GM12891 (cell line): ENCODE measurements at regions not wholly inside any gene's neighbourhood (a gene's known extent, or its start where the extent isn't known, plus 50 kb on each side); places are given as distances from the start of the nearest gene placed in this dataset.
A peak's percentile ranks its signal among the peaks of the same experiment; 100 is the strongest.

Source experiments
- DNase-seq: peaks from one replicate; pipeline ENCODE4 v3.0.0; 2011; ENCODE audit warnings: low spot score; ENCODE audit not compliant: insufficient read length
- FAIRE-seq: peaks from 2 replicates; lab custom pipeline; 2011; peaks lifted over from hg19 to GRCh38; lab: Jason Lieb, UNC
- PAX5 ChIP-seq: IDR thresholded peaks from 2 replicates; pipeline ENCODE4 v1.6.1; 2011; ENCODE audit warnings: low read length, moderate library complexity, mild to moderate bottlenecking; ENCODE audit not compliant: insufficient read depth, severe bottlenecking
- POLR2A ChIP-seq: IDR thresholded peaks from 2 replicates; pipeline ENCODE4 v1.6.1; 2011; ENCODE audit warnings: low read depth, low read length, control low read depth
- POLR2AphosphoS5 ChIP-seq: IDR thresholded peaks from 2 replicates; pipeline ENCODE4 v1.6.1; 2011; ENCODE audit warnings: low read depth, low read length, control low read depth
- POU2F2 ChIP-seq: IDR thresholded peaks from 2 replicates; pipeline ENCODE4 v1.6.1; 2011; ENCODE audit warnings: low read depth, mild to moderate bottlenecking, control low read depth, low read length, moderate library complexity
- SPI1 ChIP-seq: IDR thresholded peaks from 2 replicates; pipeline ENCODE4 v1.6.1; 2011; ENCODE audit warnings: low read depth, low read length, control low read depth
- TAF1 ChIP-seq: IDR thresholded peaks from 2 replicates; pipeline ENCODE4 v1.6.1; 2011; ENCODE audit warnings: low read depth, low read length, control low read depth

GRCh38 chr16:52050418-52050817 is 496.5 kb downstream of the TOX3 start:
- FAIRE-seq: no peak
- no peak for TF ChIP-seq POU2F2
- no peak for TF ChIP-seq TAF1
- no peak for TF ChIP-seq POLR2AphosphoS5
- TF ChIP-seq POLR2A: no peak
- no peak for TF ChIP-seq PAX5
- TF ChIP-seq SPI1: no peak
- DNase-seq: no peak

GRCh38 chr16:52035436-52035835 is 511.5 kb downstream of the TOX3 start:
- FAIRE-seq (no peak), DNase-seq (no peak)
- TF ChIP-seq TAF1 (no peak), POLR2A (no peak), SPI1 (no peak), PAX5 (no peak), POLR2AphosphoS5 (no peak), POU2F2 (no peak)

- TF ChIP-seq POU2F2 (no peak), POLR2AphosphoS5 (no peak), TAF1 (no peak), PAX5 (no peak), SPI1 (peak; percentile 51; the same call in 1 of the 2 replicates)
- DNase-seq (no peak), FAIRE-seq (no peak)
Observed at GRCh38 chr16:52034830-52035229, 512.1 kb downstream of the TOX3 start.

DNA sequence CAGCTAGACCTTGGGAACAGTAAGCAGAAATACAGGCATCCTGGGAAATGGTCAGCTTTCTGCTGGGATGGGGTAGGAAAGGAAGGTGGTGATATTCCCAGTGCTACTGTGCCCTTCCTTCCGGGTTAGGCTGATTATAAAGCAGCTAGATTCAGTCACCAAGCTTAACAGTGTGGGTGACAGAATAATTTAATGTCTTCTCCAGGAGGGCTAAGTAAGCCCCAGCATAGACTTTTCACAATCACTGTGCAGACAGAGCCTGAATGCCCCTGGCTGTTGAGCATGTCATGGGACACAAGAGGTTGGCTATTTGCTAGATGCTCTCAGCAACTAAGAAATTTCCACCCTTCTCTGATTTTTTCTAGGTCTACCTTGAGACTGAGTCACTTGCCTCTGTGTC is 513.0 kb downstream of the TOX3 start:
- DNase-seq (no peak), FAIRE-seq (no peak)
- no peak for TF ChIP-seq POLR2AphosphoS5
- TF ChIP-seq PAX5: no peak
- no peak for TF ChIP-seq SPI1
- no peak for TF ChIP-seq POLR2A
- no peak for TF ChIP-seq TAF1
- no peak for TF ChIP-seq POU2F2

- no peak for FAIRE-seq
- TF ChIP-seq TAF1 (no peak), POLR2AphosphoS5 (no peak), PAX5 (no peak), POU2F2 (no peak), POLR2A (no peak), SPI1 (no peak)
- DNase-seq: no peak
Observed at GRCh38 chr16:52022980-52023379, 524.0 kb downstream of the TOX3 start.

GRCh38 chr16:52022177-52022576 is 524.8 kb downstream of the TOX3 start:
- no peak for TF ChIP-seq POLR2A
- no peak for TF ChIP-seq SPI1
- TF ChIP-seq TAF1: no peak
- TF ChIP-seq POU2F2: no peak
- no peak for TF ChIP-seq POLR2AphosphoS5
- TF ChIP-seq PAX5: no peak
- no peak for DNase-seq
- FAIRE-seq: no peak

DNA sequence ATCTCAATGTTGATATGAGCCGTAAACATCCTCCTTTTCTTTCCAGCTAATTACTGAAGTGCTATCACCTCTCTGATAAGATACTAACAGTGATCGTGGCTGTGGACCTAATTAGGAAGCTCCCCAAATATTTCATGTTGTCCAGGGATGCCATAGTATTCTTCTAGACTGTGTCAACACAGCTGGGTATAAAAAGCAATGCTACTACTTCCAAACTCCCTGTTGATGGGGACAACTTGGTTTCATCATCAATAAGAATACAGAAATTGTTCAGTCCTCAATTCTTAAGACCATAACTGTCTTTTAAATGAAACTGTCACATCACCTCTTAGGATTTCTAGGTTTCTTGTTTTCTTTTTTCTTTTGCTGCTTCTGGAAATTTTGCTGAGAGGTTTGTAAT is 530.6 kb downstream of the TOX3 start:
- DNase-seq (no peak), FAIRE-seq (no peak)
- TF ChIP-seq PAX5 (no peak), POU2F2 (no peak), SPI1 (no peak), TAF1 (no peak), POLR2A (no peak), POLR2AphosphoS5 (no peak)

GRCh38 chr16:52005551-52005950 is 541.4 kb downstream of the TOX3 start:
- TF ChIP-seq SPI1 (no peak), POLR2AphosphoS5 (no peak), PAX5 (no peak), TAF1 (no peak), POU2F2 (no peak), POLR2A (no peak)
- no peak for DNase-seq
- no peak for FAIRE-seq

GRCh38 chr16:52004343-52004742 is 542.6 kb downstream of the TOX3 start:
- DNase-seq: no peak
- no peak for FAIRE-seq
- TF ChIP-seq TAF1 (no peak), POLR2AphosphoS5 (no peak), SPI1 (no peak), POU2F2 (no peak), POLR2A (no peak), PAX5 (no peak)

- TF ChIP-seq PAX5 (no peak), TAF1 (no peak), POU2F2 (no peak), POLR2AphosphoS5 (no peak), SPI1 (no peak), POLR2A (no peak)
- no peak for DNase-seq
- FAIRE-seq: no peak
Observed at GRCh38 chr16:52002026-52002425, 544.9 kb downstream of the TOX3 start.
